Stomach smooth muscle (tissue), 2 donors: ENCODE measurements at regions not wholly inside any gene's neighbourhood (a gene's known extent, or its start where the extent isn't known, plus 50 kb on each side); places are given as distances from the start of the nearest gene placed in this dataset.
"Not testable (repeated sequence)": the region's sequence is repeated elsewhere in the genome, so short reads cannot be mapped to it uniquely, and the experiment has no call there.

ENCODE experiments used
- H3K27ac ChIP-seq: one replicate; pipeline ENCODE4 v1.7.0; 2013; ENCODE audit warnings: mild to moderate bottlenecking, low read length, inconsistent platforms
- H3K27me3 ChIP-seq, 2 donors: one replicate each; pipeline ENCODE4 v1.7.0; 2013; ENCODE audit warnings: low read length in 2 of 2; ENCODE audit not compliant: insufficient read depth in 2 of 2, control insufficient read depth in 1 of 2
- H3K36me3 ChIP-seq, 2 donors: one replicate each; pipeline ENCODE4 v1.7.0; 2013; ENCODE audit warnings: low read length in 2 of 2; ENCODE audit not compliant: control insufficient read depth in 2 of 2, insufficient read depth in 2 of 2
- H3K4me1 ChIP-seq: one replicate; pipeline ENCODE4 v1.7.0; 2013; ENCODE audit warnings: low read length; ENCODE audit not compliant: control insufficient read depth, insufficient read depth
- H3K4me3 ChIP-seq, 2 donors: one replicate each; pipeline ENCODE4 v1.7.0; 2013; ENCODE audit warnings: low read length in 2 of 2
- H3K9ac ChIP-seq, 2 donors: one replicate each; pipeline ENCODE4 v1.7.0; 2013; ENCODE audit warnings: low read length in 2 of 2, mild to moderate bottlenecking in 1 of 2
- H3K9me3 ChIP-seq, 2 donors: one replicate each; pipeline ENCODE4 v1.7.0; 2013; ENCODE audit warnings: low read length in 2 of 2; ENCODE audit not compliant: control insufficient read depth in 2 of 2
- donor health status: healthy.
- donor health status: Pancreatic carcinoma.

GRCh38 chr7:67882843-67883242 lies 886.2 kb downstream of the TYW1 start:
- H3K36me3 ChIP-seq, result no peaks in the 10 kb centered on the region
- H3K4me3 ChIP-seq, result no peak overlapping the region
- H3K27me3 ChIP-seq, result no peaks in the 10 kb centered on the region
- no peak overlapping the region for H3K9ac ChIP-seq
- H3K4me1 ChIP-seq, result no peaks in the 10 kb centered on the region
- no peak overlapping the region for H3K27ac ChIP-seq
- peaks cover 0 to 9% of the 10 kb centered on the region in 2 donors for H3K9me3 ChIP-seq

DNA sequence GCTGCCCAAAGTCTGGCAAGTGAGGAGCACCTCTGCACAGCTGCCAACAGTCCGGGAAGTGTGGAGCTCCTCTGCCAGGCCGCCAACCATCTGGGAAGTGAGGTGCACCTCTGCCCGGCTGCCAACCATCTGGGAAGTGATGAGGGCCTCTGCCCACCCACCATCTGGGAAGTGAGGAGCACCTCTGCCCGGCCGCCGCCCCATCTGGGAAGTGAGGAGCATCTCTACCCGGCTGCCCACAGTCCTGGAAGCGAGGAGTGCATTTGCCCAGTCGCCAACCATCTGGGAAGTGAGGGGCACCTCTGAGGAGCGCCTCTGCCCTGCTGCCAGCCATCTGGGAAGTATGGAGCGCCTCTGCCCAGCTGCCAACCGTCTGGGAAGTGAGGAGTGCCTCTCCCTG lies 893.7 kb downstream of the TYW1 start:
- Histone ChIP-seq H3K4me3 (no peak overlapping the region), H3K27me3 (no peaks in the 10 kb centered on the region), H3K36me3 (no peaks in the 10 kb centered on the region), H3K9ac (no peak overlapping the region), H3K9me3 (peaks cover 0 to 11% of the 10 kb centered on the region in 2 donors), H3K4me1 (no peaks in the 10 kb centered on the region), H3K27ac (no peak overlapping the region)

- no peaks in the 10 kb centered on the region for H3K36me3 ChIP-seq
- peaks cover 0 to 3% of the 10 kb centered on the region in 2 donors for H3K9me3 ChIP-seq
- H3K9ac ChIP-seq, result no peak overlapping the region
- H3K4me3 ChIP-seq, result no peak overlapping the region
- no peak overlapping the region for H3K27ac ChIP-seq
- H3K4me1 ChIP-seq, result no peaks in the 10 kb centered on the region
- H3K27me3 ChIP-seq, result peaks cover 0 to 2% of the 10 kb centered on the region in 2 donors
These were observed 898.1 kb downstream of the TYW1 start for GRCh38 chr7:67894746-67895145.

DNA sequence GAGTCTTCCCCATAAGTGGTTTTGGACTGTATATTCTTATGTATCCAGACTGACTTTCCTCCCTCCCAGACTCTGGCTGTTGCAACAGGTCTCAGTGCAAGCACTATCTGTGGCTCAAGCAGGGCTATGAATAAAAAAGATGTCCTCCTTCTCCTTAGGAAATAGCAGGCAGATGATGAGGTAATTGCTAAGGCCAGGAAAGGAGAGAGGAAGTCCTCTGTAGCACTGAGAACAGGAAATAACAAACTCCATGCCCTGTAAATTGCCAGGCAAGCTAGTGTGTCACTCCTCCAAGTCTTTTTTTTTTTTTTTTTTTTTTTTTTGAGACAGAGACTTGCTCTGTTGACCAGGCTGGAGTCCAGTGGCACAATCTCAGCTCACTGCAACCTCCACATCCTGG lies 900.1 kb downstream of the TYW1 start:
- Histone ChIP-seq H3K27me3 (peaks cover 0 to 2% of the 10 kb centered on the region in 2 donors), H3K9ac (no peak overlapping the region), H3K36me3 (no peaks in the 10 kb centered on the region), H3K27ac (no peak overlapping the region), H3K4me3 (no peak overlapping the region), H3K4me1 (no peaks in the 10 kb centered on the region), H3K9me3 (no peaks in the 10 kb centered on the region)

DNA sequence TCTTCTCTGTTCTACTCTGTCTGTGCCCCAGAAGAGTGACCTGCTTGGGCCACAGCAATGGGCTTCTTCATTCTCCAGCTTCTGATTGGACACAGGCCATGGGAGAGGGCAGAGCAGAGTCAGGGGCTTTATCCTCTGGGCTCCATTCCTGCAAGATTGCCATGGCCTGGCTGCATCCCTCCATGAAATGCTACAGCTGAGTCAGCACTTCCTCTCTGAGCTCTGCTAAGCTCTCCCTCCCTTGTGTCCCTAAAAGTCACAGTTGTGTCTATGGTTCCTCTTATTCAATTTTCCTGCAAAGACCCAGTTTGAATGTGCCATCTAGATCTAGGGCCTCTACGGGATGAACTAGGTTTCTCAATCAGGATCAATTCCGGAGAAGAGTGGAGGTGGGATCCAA lies 903.8 kb downstream of the TYW1 start:
- H3K9me3 ChIP-seq, result no peaks in the 10 kb centered on the region
- H3K36me3 ChIP-seq, result no peaks in the 10 kb centered on the region
- no peak overlapping the region for H3K4me3 ChIP-seq
- peaks cover 0 to 2% of the 10 kb centered on the region in 2 donors for H3K27me3 ChIP-seq
- H3K27ac ChIP-seq, result no peak overlapping the region
- no peaks in the 10 kb centered on the region for H3K4me1 ChIP-seq
- no peak overlapping the region for H3K9ac ChIP-seq

DNA sequence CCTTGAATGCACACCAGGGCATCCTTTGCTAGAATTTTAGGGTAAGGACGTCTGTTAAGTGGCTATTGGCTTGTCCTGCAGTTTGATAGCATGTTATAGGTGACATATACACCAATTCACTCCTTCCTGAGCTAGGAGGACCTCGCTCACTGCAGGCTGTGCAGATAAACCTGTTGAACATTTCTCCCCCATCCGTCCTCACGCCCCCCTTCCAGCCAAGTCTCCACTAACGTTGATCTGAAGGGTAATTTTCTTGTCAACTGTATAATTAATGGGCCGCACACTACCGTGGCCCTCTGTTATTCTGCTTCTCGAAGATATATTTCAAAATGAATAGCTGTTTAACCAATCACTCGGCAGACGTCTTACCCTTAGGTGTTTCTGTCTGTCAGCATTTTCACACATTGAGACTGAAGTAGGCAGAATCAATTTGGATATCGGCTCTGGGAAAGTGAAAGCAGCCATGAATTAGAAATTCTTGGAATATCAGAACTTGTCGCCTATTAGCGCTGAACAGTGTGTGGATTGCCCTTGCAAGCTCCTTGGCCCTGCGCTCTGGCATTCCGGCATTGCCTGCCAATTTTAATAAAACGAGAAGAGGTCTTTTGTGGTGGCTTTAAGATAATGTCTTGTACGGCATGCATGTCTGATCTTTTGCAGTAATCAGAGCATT lies 905.3 kb downstream of the TYW1 start:
- H3K9ac ChIP-seq, result no peak overlapping the region
- H3K4me1 ChIP-seq, result no peaks in the 10 kb centered on the region
- H3K27ac ChIP-seq, result no peak overlapping the region
- no peaks in the 10 kb centered on the region for H3K9me3 ChIP-seq
- no peaks in the 10 kb centered on the region for H3K36me3 ChIP-seq
- H3K27me3 ChIP-seq, result peaks cover 0 to 2% of the 10 kb centered on the region in 2 donors
- no peak overlapping the region for H3K4me3 ChIP-seq

GRCh38 chr7:67907792-67908191 lies 911.2 kb downstream of the TYW1 start:
- no peaks in the 10 kb centered on the region for H3K9me3 ChIP-seq
- no peak overlapping the region for H3K4me3 ChIP-seq
- no peaks in the 10 kb centered on the region for H3K36me3 ChIP-seq
- no peaks in the 10 kb centered on the region for H3K27me3 ChIP-seq
- H3K9ac ChIP-seq, result no peak overlapping the region
- H3K4me1 ChIP-seq, result no peaks in the 10 kb centered on the region
- no peak overlapping the region for H3K27ac ChIP-seq

DNA sequence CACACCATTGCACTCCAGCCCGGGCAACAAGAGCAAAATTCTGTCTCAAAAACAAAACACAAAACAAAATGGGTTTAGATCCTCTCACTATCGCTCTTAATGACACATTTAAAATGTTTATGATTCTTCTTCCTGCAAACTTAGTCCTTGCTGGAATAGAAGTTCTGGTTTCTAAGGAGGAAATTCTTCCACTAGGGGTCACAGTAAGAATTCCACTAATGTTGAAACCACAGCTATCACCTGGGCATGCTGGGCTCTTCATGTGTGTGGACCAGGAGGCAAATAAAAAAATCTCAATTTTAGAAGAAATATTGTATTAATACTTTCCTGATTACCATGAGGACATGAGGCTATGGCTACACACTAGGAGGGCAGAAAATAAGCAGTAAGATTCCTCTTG lies 915.8 kb downstream of the TYW1 start:
- Histone ChIP-seq H3K9me3 (no peaks in the 10 kb centered on the region), H3K4me3 (no peak overlapping the region), H3K36me3 (no peaks in the 10 kb centered on the region), H3K27ac (no peak overlapping the region), H3K27me3 (no peaks in the 10 kb centered on the region), H3K9ac (no peak overlapping the region), H3K4me1 (no peaks in the 10 kb centered on the region)

GRCh38 chr7:67913604-67914003 lies 917.0 kb downstream of the TYW1 start:
- Histone ChIP-seq H3K4me3 (no peak overlapping the region), H3K27me3 (no peaks in the 10 kb centered on the region), H3K4me1 (no peaks in the 10 kb centered on the region), H3K36me3 (no peaks in the 10 kb centered on the region), H3K9me3 (peaks cover 0 to 3% of the 10 kb centered on the region in 2 donors), H3K9ac (no peak overlapping the region), H3K27ac (no peak overlapping the region)

GRCh38 chr7:67916111-67916510 lies 919.5 kb downstream of the TYW1 start:
- H3K9ac ChIP-seq, H3K4me3 ChIP-seq: not testable (repeated sequence)

GRCh38 chr7:67916571-67917436 lies 920.2 kb downstream of the TYW1 start:
- Histone ChIP-seq H3K36me3 (no peaks in the 10 kb centered on the region), H3K9ac (no peak overlapping the region), H3K9me3 (peaks cover 0 to 3% of the 10 kb centered on the region in 2 donors), H3K27me3 (no peaks in the 10 kb centered on the region), H3K4me1 (no peaks in the 10 kb centered on the region), H3K4me3 (no peak overlapping the region), H3K27ac (no peak overlapping the region)

More at GRCh38 chr7:67916111-67916510, 919.5 kb downstream of the TYW1 start:
- H3K9me3 ChIP-seq, H3K27ac ChIP-seq, H3K36me3 ChIP-seq, H3K4me1 ChIP-seq, H3K27me3 ChIP-seq: not testable (repeated sequence)
